HL-60 (cell line): ENCODE measurements at regions not wholly inside any gene's neighbourhood (a gene's known extent, or its start where the extent isn't known, plus 50 kb on each side); places are given as distances from the start of the nearest gene placed in this dataset.

Experiments
- DNase-seq, 2 experiments: peaks; one replicate each; pipeline ENCODE4 v3.0.0-alpha.2; 2010 to 2020; ENCODE audit warnings: low read depth in 1 of 2, low spot score in 1 of 2
- H3K27ac ChIP-seq: fragments of 250-450 bp; sonication (Bioruptor Pico); replicated peaks from 2 replicates; pipeline ENCODE4 v1.5.1; 2020; ENCODE audit warnings: mild to moderate bottlenecking, moderate library complexity
- H3K27me3 ChIP-seq: fragments of 250-450 bp; sonication (Bioruptor Pico); 2 replicates; pipeline ENCODE4 v1.5.1; 2021; ENCODE audit warnings: mild to moderate bottlenecking, moderate library complexity; ENCODE audit not compliant: insufficient read depth, poor library complexity, severe bottlenecking
- H3K4me3 ChIP-seq: replicated peaks from 2 replicates; pipeline ENCODE4 v1.5.1; 2011; ENCODE audit warnings: mild to moderate bottlenecking, control low read depth, low read length; ENCODE audit not compliant: insufficient read depth
- GABPA ChIP-seq: IDR thresholded peaks from 2 replicates; pipeline ENCODE4 v1.6.1; 2012; ENCODE audit warnings: low read depth
- POLR2AphosphoS5 ChIP-seq: IDR thresholded peaks from 2 replicates; pipeline ENCODE4 v1.6.1; 2012; ENCODE audit warnings: low read depth
- SPI1 ChIP-seq: IDR thresholded peaks from 2 replicates; pipeline ENCODE4 v1.6.1; 2012; ENCODE audit warnings: low read depth, mild to moderate bottlenecking, borderline replicate concordance
- TF ChIP-seq, protein P1 (sequence below): IDR thresholded peaks from one replicate; pipeline ENCODE4 v1.5.1; 2011; ENCODE audit warnings: low read length, control low read depth, inconsistent platforms; ENCODE audit not compliant: insufficient read depth
- TF ChIP-seq, protein P2 (sequence below): IDR thresholded peaks from 2 replicates; pipeline ENCODE4 v1.6.1; 2012; ENCODE audit warnings: low read depth; ENCODE audit not compliant: insufficient replicate concordance

DNA sequence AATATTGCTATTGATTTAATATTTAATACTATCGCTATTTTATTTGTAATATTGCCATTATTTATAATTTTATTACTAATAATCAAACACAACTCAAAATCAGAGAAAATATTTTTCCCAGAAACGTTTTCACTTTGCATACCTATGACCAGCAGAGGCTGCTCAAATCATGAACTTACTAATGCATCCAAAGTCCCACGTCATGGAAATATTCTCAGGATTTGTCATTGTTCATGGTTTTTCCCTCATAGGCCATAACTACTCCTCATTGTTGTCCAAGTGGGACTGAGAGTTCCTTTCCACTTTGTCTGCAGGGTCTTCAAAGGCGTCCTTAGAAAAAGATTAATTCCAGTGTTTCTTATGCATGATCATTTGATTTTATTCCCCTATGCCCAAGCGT is 344.8 kb downstream of the THBS2 start:
- TF ChIP-seq POLR2AphosphoS5: no peak
- TF ChIP-seq, protein P1, sequence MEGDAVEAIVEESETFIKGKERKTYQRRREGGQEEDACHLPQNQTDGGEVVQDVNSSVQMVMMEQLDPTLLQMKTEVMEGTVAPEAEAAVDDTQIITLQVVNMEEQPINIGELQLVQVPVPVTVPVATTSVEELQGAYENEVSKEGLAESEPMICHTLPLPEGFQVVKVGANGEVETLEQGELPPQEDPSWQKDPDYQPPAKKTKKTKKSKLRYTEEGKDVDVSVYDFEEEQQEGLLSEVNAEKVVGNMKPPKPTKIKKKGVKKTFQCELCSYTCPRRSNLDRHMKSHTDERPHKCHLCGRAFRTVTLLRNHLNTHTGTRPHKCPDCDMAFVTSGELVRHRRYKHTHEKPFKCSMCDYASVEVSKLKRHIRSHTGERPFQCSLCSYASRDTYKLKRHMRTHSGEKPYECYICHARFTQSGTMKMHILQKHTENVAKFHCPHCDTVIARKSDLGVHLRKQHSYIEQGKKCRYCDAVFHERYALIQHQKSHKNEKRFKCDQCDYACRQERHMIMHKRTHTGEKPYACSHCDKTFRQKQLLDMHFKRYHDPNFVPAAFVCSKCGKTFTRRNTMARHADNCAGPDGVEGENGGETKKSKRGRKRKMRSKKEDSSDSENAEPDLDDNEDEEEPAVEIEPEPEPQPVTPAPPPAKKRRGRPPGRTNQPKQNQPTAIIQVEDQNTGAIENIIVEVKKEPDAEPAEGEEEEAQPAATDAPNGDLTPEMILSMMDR: no peak
- TF ChIP-seq, protein P2, sequence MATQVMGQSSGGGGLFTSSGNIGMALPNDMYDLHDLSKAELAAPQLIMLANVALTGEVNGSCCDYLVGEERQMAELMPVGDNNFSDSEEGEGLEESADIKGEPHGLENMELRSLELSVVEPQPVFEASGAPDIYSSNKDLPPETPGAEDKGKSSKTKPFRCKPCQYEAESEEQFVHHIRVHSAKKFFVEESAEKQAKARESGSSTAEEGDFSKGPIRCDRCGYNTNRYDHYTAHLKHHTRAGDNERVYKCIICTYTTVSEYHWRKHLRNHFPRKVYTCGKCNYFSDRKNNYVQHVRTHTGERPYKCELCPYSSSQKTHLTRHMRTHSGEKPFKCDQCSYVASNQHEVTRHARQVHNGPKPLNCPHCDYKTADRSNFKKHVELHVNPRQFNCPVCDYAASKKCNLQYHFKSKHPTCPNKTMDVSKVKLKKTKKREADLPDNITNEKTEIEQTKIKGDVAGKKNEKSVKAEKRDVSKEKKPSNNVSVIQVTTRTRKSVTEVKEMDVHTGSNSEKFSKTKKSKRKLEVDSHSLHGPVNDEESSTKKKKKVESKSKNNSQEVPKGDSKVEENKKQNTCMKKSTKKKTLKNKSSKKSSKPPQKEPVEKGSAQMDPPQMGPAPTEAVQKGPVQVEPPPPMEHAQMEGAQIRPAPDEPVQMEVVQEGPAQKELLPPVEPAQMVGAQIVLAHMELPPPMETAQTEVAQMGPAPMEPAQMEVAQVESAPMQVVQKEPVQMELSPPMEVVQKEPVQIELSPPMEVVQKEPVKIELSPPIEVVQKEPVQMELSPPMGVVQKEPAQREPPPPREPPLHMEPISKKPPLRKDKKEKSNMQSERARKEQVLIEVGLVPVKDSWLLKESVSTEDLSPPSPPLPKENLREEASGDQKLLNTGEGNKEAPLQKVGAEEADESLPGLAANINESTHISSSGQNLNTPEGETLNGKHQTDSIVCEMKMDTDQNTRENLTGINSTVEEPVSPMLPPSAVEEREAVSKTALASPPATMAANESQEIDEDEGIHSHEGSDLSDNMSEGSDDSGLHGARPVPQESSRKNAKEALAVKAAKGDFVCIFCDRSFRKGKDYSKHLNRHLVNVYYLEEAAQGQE: no peak
- TF ChIP-seq GABPA: no peak
- no peak for TF ChIP-seq SPI1
- no peak for DNase-seq
- H3K27ac ChIP-seq: no peak overlapping the region
- H3K27me3 ChIP-seq: no peaks in the 10 kb centered on the region
- no peak overlapping the region for H3K4me3 ChIP-seq

DNA sequence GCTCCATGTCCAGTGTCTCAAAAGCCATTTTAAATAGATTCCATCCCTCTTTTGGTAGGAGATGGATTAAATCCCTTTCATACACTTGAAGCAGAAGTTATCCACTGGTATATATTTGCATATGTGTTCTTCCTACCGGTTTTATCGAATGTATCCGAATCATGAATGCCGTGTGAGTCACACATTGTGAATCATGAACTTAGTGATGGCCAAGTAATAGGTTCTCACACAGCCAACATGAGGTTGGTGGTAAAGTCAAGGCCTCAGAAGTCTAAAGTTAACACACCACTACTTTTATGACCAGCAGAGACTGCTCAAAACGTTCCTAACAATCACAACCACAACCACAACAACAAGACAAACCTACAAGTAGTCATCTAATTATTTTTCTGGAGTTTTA is 345.5 kb downstream of the THBS2 start:
- Histone ChIP-seq H3K27me3 (no peaks in the 10 kb centered on the region), H3K4me3 (no peak overlapping the region), H3K27ac (no peak overlapping the region)
- no peak for TF ChIP-seq POLR2AphosphoS5
- TF ChIP-seq SPI1: no peak
- no peak for TF ChIP-seq GABPA
- TF ChIP-seq, protein P2: no peak
- TF ChIP-seq, protein P1: no peak
- DNase-seq: no peak

DNA sequence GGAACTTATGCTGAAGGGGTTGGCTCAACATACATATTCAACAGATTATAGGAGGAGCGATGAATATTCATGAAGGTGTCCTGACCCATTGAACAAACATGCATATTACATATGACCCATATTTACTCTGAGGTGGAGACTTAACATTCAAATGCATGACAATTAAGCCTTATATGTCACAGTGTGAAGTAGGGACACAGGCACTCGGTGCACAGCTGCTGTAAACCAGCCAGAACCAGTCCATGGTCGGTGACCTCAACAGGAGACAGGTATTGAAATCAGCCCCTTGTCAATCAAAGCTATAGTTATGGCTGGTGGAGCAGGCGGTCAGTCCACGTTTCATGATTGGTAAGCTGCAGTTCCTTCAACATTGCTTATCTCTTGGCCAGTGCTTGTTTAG is 347.3 kb downstream of the THBS2 start:
- no peak for DNase-seq

More for the DNA sequence above, 347.3 kb downstream of the THBS2 start:
- Histone ChIP-seq H3K27me3 (no peaks in the 10 kb centered on the region), H3K4me3 (no peak overlapping the region), H3K27ac (no peak overlapping the region)
- TF ChIP-seq SPI1 (no peak), POLR2AphosphoS5 (no peak), GABPA (no peak)
- TF ChIP-seq, protein P1: no peak
- TF ChIP-seq, protein P2: no peak
